Ecto neural progenitor cell (in vitro differentiated cells): ENCODE measurements at regions not wholly inside any gene's neighbourhood (a gene's known extent, or its start where the extent isn't known, plus 50 kb on each side); places are given as distances from the start of the nearest gene placed in this dataset.
A peak's percentile ranks its signal among the peaks of the same experiment; 100 is the strongest.
"Not testable (repeated sequence)": the region's sequence is repeated elsewhere in the genome, so short reads cannot be mapped to it uniquely, and the experiment has no call there.

ENCODE experiments used
- DNase-seq: peaks from one replicate; pipeline ENCODE4 v3.0.0-alpha.2; 2018; ENCODE audit warnings: low spot score

DNA sequence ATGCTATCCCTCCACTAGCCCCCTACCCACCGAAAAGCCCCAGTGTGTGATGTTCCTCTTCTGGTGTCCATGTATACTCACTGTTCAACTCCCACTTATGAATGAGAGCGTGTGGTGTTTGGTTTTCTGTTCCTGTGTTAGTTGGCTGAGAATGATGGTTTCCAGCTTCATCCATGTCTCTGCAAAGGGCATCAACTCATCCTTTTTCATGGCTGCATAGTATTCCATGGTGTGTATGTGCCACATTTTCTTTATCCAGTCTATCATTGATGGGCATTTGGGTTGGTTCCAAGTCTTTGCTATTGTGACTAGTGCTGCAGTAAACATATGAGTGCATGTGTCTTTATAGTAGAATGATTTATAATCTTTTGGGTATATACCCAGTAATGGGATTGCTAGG is 599.3 kb upstream of the B3GAT1 start:
- not testable (repeated sequence) for DNase-seq

DNA sequence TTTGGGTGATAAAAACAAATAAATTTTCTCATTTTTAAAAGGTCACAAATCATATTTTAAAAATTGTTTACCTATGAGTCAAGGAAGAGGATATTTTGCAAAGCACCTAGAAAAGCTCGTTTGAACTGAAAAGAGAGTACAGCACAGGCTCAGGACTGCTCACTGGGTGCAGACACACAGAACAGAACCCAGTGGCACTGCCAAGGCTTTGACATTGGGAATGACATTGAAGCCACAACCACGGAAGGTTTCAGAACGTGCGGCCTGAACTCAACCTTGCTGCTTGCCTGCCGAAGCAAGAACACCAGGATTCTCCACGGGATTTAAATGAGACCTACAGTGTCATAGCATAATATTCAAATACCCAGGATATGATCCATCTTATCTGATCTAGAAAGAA is 597.1 kb upstream of the B3GAT1 start:
- no peak for DNase-seq

DNA sequence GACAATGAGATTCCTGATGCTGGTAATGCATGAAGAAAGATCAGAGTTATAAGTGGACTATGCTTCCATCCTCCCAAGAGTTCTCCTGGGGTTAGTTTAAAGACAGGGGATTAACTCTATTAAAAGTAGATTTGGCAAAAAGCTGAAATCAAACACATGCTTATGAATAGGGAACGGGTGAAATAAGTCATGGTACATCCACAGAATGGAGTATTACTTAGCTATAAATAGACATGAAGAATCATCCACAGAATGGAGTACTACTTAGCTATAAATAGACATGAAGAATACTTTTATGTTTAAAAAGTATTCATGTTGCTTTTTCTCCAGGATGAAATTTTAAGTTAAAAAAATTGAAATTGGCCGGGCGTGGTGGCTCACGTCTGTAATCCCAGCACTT is 596.4 kb upstream of the B3GAT1 start:
- no peak for DNase-seq

DNA sequence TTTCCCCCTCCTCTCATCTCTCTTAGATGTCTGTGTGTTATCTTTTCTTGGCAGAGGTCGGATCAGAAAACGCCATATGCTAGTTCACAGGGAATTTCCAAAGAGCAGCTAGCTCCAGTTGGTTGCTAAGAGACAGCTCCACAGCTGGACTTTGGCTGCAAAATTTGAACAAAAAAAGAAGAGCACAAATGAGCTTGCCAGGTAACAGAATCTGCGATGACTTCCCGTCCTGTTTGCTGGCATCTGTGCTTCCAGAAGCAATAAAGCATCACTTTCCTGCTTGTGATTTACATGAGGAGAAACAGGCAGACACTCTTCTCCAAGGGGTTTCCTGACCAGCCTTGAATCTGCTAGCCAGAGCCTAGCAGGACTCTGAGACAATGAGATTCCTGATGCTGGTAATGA is 596.0 kb upstream of the B3GAT1 start:
- no peak for DNase-seq

DNA sequence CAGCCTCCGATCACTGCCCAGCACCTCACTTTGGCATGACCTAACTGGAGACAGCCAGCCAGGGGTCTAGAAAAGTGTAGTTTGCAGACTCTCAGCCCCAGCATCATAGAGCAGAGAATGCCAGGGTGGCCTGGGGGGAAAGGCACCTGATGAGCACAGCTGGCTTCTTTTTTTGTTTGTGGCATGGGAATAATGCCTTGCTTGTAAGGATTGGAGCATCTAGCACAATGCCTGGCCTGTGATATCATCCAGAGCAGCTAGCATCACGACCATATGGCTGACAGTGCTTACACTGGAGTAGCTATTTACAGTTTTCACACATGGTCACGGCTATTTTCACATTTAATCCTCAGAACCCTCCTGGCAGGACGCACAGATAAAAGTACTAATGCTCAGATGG is 594.8 kb upstream of the B3GAT1 start:
- DNase-seq = no peak

DNA sequence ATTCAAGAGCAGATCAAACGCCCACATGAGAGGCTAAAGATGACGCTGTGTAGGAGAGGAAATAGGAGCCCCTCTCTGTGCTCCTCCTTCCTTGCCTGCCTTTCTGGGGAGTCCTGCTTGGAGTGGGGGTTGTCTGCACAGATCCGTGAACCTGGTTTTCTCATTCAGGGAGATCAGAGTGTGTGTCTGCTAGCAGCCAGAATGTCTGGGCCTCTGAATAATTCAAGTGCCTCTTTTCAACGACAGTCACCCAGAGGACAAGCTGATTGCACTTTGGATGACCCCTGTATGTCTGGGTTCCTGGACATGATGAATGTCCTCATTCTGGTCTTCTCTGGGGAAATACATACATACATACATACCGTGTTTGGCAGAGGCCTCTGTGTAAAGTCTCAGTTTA is 592.5 kb upstream of the B3GAT1 start:
- no peak for DNase-seq

DNA sequence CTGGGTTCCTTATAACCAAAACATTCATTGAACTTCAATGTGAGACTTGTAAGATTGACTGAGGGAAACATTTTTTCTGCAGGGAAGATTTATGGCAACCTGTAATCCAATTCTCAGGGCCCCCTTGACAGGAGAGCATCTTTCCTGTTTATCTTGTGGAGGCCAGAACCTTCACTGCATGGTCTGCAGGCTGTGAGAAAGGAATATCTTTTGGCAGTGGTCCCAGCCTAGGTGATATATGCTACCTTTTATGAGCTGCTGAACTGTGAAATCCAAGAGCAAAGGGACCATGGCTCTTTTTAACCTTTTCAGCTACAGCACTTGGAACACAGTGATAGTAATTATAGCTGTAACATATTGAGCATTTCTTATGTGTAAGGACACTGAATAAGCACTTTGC is 590.2 kb upstream of the B3GAT1 start:
- DNase-seq = no peak

DNA sequence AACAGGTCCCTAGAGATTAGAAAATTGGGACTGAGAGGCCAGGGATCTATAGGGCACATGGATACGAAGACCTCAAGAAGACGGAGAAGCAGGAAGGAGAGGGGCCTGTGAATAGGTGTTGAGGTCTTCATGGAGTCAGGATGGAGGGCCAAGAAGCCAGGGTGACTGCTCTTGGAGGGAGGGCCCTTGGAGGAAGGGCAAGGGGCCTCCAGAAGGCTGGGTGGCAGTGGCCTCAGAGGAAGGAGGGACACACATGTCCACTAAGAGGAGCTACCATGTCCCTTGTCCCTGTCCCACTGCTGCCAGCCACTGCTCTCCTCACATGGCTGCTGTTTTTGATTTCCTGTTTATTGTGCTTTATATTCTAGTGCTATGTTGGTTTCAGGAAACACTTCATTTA is 589.5 kb upstream of the B3GAT1 start:
- DNase-seq = no peak

DNA sequence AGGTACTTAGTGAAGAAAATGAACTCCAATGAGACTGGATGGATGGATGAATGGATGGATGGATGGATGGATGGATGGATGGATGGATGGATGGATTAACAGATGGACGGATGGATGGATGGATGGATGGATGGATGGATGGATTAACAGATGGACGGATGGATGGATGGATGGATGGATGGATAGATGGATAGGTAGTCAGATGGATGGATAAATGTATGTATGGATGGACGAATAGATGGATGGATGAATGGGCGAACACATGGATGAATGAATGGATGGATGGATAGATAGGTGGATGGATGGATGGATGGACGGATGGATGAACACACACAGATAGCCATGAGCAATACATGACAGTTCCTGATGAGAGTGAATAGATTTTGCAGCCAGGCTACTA is 589.0 kb upstream of the B3GAT1 start:
- DNase-seq = not testable (repeated sequence)

DNA sequence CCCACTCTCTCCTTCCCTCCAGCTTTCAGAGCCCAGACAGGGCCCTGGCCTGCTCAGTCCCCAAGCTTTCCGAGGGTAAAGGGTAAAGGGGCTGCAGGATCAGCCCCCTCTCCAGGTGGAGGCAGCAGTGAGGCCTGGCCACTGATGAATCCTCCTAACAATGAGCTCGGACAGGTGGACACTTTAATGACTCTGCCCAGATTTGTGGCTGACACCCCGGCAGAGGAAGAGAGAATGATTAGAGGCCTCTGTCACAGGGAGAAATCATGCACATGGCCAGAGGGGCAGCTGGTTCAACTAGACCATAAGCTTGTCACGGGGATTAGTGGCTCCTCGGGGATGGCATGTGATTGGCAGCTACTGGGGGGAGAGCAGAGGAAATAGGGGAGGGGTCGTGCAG is 587.5 kb upstream of the B3GAT1 start:
- DNase-seq = peak; percentile 77

DNA sequence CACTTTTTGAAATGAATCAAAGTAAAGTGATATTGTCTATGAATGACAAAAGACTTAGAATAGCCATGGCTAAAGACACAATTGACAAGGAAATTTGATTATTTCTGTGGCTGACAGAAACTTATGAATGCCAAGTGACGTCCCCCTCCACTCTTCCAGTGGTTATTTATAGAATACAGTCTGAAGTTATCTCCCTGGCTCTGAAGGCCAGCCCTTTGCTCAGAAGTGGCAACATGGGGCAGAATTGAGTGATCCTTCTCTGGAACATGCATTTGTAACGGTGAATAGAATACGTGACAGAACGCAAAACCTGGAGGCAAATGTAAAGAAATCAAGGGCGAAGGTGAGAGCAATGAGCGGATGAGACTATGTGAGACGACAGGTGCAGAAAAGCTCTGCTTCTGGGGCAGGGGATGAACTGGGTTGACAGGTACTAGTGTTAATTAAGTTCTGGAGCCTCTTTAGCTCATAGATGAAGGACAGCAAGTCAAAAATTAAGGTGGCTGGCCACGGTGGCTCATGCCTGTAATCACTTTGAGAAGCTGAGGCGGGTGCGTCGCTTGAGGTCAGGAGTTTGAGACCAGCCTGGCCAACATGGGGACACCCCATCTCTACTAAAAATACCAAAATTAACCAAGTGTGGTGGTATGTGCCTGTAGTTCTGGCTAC is 585.7 kb upstream of the B3GAT1 start:
- DNase-seq = no peak

DNA sequence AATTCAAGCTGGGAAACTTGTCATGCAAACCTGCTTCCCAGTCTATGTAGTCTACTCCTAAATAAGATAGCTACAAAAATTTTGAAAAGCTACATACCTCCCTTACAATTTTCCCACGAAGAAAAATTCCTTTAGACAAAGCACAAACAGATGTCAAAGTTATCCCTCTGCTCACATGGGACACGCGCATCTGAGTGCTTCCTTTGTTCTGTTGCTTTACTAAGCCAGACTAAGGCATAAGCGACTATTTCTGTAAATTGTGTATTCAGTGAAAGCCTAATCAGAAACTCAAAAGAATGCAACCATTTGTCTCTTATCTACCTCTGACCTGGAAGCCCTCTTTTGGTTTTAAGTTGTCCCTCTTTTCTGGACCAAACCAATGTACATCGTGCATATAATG is 583.7 kb upstream of the B3GAT1 start:
- no peak for DNase-seq

DNA sequence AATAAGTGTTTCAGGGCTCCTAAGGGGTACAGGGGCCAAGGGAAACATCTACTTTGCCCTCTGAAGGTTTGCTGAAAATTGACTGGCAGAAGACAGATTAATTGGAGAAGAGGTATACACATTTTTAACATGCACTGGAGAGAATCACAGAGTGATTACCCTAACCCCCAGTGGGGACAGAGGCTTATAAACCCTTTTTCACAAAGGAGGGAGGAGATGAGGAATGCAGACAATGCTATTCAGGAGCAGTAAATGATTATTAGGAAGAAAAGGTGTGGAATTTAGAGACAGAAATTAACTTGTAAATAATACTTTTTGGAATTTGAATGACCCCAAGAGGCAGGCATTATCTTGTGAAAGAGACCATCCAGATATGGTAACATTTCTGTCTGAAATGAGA is 582.4 kb upstream of the B3GAT1 start:
- no peak for DNase-seq

DNA sequence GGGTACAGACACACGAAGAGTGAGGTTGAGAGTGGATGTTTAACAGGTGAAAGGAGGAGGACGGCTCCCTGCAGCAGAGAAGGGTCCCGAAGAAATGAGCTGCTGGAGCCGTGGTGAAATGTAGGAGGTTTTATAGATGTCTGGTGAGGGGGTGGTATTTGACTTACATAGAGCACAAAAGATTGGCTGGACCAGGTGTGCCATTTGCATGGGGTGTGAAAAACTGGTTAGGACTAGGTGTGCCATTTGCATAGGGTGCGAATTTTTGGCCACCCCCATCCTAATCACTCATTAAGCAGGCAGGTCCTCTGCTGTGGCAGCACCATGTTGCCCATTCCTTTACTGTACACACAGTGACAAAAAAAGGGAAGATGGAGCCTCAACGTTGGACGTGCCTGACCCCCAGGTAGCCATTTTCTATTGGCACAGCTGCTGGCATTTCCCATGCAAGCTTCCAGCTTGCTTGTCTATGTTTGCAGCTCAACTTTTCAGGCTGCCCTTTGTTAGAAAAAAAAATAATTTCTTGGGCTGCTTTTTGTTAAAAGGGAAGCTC is 581.7 kb upstream of the B3GAT1 start:
- no peak for DNase-seq

DNA sequence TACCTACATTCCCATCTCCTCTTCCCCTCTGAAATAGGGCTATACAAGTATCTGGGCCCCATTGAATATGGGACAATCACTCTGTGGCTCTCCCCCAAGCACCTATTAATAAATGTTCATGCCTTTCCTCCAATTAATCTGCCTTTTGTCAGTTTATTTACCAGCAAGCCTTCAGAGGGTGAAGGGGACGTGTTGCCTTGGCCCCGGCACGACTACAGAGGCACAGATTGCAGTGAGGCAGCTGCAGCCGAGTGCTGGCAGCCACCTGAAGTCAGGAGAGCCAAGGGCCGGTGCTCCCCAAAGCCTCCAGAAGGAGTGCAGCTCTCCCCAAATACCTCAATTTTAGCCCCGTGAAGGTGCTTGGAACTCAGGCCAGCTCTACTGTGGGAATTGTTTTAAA is 580.9 kb upstream of the B3GAT1 start:
- DNase-seq = no peak

DNA sequence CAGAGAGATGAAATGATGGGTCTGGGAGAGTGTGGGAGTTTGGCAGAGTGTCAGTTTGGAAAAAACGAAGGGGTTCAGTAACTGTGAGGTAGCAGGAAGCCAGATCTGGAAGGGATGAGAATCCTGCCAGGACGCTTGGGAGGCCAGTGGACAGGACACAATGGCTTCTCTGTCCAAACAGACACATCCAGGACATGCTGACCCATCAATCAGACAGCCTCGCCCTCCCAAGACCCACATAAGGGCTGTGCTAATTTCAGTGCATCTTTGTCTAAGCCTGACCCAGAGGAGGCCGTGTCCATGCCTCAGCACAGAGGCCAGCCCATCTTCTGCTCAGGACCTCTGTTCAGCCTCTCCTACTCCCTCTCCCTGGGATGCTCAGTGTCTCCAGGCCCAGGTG is 576.5 kb upstream of the B3GAT1 start:
- DNase-seq = no peak

DNA sequence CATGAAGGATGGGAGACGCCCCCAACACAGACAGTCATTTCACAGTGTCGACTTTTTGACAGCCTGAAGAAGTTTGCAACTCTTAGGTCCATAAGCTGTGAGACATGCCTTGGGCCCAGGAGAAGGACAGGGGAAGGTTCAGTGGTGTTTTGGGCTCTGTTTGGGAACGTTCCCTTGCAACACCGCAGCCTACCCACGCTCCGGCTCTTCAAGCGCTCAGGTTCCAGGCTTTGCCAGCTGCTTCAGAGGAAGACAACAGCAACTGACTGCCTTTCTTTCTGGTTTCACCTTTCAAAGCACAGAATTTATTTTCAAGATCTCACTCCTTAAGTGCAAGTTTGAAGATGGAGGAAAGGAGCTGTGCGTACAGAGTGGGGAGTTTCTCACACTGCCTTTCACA is 575.8 kb upstream of the B3GAT1 start:
- no peak for DNase-seq

DNA sequence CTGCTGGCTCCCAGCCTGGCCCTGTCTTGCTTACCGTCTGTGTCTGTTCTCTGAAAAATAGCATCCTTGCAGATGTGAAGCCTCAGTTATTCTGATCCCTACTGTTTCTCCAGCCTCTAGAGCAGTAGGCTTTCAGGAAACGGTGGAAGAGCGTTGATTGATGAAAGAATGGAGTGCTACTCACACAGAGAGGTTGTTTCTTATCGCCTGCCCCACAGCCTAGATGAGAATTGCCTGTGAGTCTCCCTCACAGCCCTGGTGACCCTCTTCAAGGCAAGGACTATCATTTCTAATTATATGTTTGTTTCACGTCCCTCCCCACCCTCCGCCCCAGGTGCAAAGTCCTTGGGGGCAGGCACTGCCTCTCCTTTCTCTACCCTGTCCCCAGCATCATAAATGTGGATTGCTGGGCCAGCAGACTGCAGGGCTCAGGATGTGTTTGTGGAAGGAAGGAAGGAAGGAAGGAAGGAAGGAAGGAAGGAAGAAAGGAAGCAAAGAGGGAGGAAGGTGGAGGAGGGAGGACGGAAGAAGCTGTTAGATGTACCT is 575.3 kb upstream of the B3GAT1 start:
- no peak for DNase-seq

DNA sequence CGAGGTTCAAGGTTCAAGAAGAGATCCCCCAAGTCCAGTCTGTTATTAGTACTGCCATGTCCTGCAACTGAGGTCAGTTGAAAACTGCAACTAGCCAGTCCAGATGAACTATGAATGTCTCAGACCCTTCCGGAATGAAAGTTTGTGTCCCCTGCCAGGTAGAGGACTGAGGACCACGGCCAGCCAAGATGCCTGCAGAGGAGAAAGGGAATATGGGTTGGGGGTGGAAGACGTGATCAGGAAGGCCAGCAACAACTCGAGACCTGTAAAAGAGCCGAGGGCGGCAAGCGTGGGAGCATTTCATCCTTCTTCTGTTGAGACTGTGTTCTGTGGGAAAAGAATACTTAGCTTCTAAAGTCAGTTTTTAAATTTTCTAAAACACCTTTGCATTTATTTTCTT is 572.4 kb upstream of the B3GAT1 start:
- no peak for DNase-seq

DNA sequence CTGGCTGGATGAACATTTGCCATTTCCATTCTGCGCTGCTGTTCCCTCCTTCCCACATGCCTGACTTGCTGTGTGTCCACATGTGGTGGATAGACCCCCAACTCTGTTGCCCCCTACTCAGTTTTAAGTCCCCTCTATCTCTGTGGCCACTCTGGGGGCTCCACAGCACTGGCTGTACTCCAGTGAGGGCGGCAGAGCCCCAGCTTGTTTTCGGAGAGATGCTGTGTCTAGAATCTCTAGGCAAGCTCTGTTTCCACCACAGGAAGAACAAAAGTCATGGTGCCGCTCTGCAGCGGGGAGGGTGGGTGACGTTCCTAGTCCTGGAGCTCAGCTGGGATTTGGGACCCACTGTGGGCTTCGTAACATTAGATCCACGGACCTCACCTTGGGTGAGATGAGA is 570.4 kb upstream of the B3GAT1 start:
- not testable (repeated sequence) for DNase-seq

DNA sequence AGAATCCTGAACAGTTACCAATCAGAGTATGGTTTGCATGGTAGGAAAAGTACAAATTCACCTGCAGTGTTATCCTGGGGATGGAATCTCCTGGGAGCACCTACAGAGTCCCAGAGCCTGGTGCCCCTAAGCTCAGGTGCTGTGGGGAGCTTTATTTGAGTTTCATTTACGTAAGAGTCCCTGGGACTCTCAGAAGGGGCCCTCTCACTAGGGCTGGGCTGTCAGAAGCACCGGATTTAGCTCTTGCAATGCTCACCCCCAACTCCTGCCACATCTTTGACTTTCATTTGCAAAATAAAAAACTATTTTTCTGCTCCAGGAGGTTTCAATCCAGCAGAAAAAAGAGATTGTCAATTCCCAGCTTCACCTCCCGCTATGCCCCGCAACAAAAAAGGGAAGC is 569.8 kb upstream of the B3GAT1 start:
- no peak for DNase-seq

DNA sequence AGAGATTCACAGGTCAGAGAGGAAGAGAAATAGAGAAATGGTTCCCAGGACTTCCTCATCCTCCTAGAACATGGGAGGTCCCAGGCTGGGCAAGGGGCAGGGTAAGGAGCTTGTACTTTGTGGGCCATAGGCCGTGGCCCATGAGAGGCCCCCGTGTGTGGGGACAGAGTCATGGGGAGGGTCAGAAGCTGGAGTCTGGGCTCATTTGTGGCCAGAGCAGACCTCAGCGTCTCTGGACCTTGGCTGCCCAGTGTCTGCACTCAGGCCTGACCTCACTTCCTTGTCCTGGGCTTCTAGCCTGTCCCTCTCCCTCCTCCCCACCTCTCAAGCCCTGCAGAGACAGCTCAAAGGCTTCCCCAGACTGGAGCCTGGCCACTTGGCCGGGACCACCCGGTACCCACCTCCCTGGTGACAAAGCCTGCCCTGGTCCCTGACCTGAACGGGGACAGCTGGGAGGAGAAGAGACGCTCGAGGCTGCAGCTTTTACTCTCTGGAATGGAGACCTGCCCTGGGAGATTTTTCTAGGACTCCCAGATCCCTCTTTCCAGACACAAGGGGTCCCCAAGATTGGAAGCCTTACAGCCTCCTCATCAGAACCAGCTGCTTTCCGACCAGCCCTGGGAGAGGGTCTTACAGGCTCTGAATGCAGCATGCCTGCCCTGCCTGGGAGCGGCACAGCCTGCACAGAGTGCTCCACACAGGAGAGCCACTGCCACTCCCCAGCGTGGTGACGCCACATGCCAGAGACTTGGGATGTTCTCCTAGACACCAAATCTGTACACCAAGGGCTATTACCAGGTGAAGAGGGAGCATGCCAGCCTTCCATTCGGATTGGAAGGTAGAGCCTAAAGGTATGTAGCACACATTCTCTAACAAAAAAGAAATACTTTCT is 569.0 kb upstream of the B3GAT1 start:
- no peak for DNase-seq

DNA sequence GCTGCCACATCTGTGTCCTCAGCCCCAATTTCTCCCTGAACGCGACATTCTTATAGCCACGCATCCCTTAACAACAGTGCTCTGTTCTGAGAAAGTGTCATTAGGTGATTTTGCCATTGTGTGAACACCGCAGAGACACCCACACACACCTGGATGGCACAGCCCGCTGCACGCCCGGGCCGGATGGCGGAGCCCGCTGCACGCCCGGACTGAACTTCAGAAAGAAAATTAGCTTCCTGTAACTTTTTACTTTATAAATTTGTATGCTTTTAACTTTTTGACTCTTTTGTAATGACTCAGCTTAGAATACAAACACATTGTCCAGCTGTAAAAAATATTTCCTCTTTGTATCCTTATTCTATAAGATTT is 567.0 kb upstream of the B3GAT1 start:
- not testable (repeated sequence) for DNase-seq
